ENCODE measurements at regions not wholly inside any gene's neighbourhood (a gene's known extent, or its start where the extent isn't known, plus 50 kb on each side); places are given as distances from the start of the nearest gene placed in this dataset.

GRCh38 chr6:121984956-121985355, 414.5 kb upstream of the HSF2 start:
- H3K27me3 Mint-ChIP-seq (ENCODE audit: low read depth, poor library complexity) = no peaks in the 10 kb centered on the region
- H3K27ac Mint-ChIP-seq = no peak overlapping the region
- DNase-seq = no peak
- H3K4me3 Mint-ChIP-seq = no peak overlapping the region
- H3K4me1 Mint-ChIP-seq = no peaks in the 10 kb centered on the region
- TF ChIP-seq CTCF (IDR thresholded peaks at IDR 0.05) = no peak
- H3K36me3 Mint-ChIP-seq (ENCODE audit: low read depth) = peaks cover 16% of the 10 kb centered on the region
- peaks cover 47% of the 10 kb centered on the region for H3K9me3 Mint-ChIP-seq

GRCh38 chr6:121993362-121993761, 406.1 kb upstream of the HSF2 start:
- Mint-ChIP-seq H3K36me3 (ENCODE audit: low read depth) (no peaks in the 10 kb centered on the region), H3K4me3 (no peak overlapping the region), H3K4me1 (peaks cover 7% of the 10 kb centered on the region), H3K27me3 (ENCODE audit: low read depth, poor library complexity) (peaks cover 3% of the 10 kb centered on the region), H3K27ac (peak overlapping the region; percentile 6), H3K9me3 (peaks cover 5% of the 10 kb centered on the region)
- no peak for DNase-seq
- no peak for TF ChIP-seq CTCF (IDR thresholded peaks at IDR 0.05)

- TF ChIP-seq CTCF (IDR thresholded peaks at IDR 0.05) = no peak
Observed at GRCh38 chr6:121994919-121995318, 404.5 kb upstream of the HSF2 start.

GRCh38 chr6:121998631-121999030, 400.8 kb upstream of the HSF2 start:
- no peak overlapping the region for H3K4me3 Mint-ChIP-seq
- peaks cover 5% of the 10 kb centered on the region for H3K9me3 Mint-ChIP-seq
- H3K27me3 Mint-ChIP-seq (ENCODE audit: low read depth, poor library complexity) = peaks cover 3% of the 10 kb centered on the region
- TF ChIP-seq CTCF (IDR thresholded peaks at IDR 0.05) = no peak
- DNase-seq = no peak
- H3K27ac Mint-ChIP-seq = no peak overlapping the region
- no peaks in the 10 kb centered on the region for H3K36me3 Mint-ChIP-seq (ENCODE audit: low read depth)
- H3K4me1 Mint-ChIP-seq = peaks cover 19% of the 10 kb centered on the region

More at GRCh38 chr6:121994919-121995318, 404.5 kb upstream of the HSF2 start:
- Mint-ChIP-seq H3K4me1 (peaks cover 7% of the 10 kb centered on the region), H3K36me3 (ENCODE audit: low read depth) (no peaks in the 10 kb centered on the region), H3K4me3 (no peak overlapping the region), H3K9me3 (peaks cover 5% of the 10 kb centered on the region), H3K27me3 (ENCODE audit: low read depth, poor library complexity) (peaks cover 3% of the 10 kb centered on the region), H3K27ac (no peak overlapping the region)
- DNase-seq = no peak

- Mint-ChIP-seq H3K36me3 (ENCODE audit: low read depth) (peaks cover 4% of the 10 kb centered on the region), H3K27ac (no peak overlapping the region), H3K9me3 (peaks cover 5% of the 10 kb centered on the region), H3K4me3 (no peak overlapping the region), H3K4me1 (peaks cover 17% of the 10 kb centered on the region), H3K27me3 (ENCODE audit: low read depth, poor library complexity) (peaks cover 3% of the 10 kb centered on the region)
- no peak for DNase-seq
- TF ChIP-seq CTCF (IDR thresholded peaks at IDR 0.05) = no peak
Observed at GRCh38 chr6:121999456-122000065, 399.9 kb upstream of the HSF2 start.

GRCh38 chr6:122005661-122006060, 393.8 kb upstream of the HSF2 start:
- TF ChIP-seq CTCF (IDR thresholded peaks at IDR 0.05) = no peak
- Mint-ChIP-seq H3K4me3 (no peak overlapping the region), H3K36me3 (ENCODE audit: low read depth) (peaks cover 4% of the 10 kb centered on the region), H3K27me3 (ENCODE audit: low read depth, poor library complexity) (no peaks in the 10 kb centered on the region), H3K27ac (no peak overlapping the region), H3K9me3 (no peaks in the 10 kb centered on the region), H3K4me1 (peaks cover 27% of the 10 kb centered on the region)
- no peak for DNase-seq

Measured in nephron progenitor cell (in vitro differentiated cells).